ENCODE measurements at regions not wholly inside any gene's neighbourhood (a gene's known extent, or its start where the extent isn't known, plus 50 kb on each side); places are given as distances from the start of the nearest gene placed in this dataset.

- peaks cover 0 to 5% of the 10 kb centered on the region in 2 donors for H3K27me3 Mint-ChIP-seq
- ATAC-seq (replicated peaks in 1 of 4) (no peak), DNase-seq (no peak)
- no peaks in the 10 kb centered on the region for H3K9me3 ChIP-seq
- no peaks in the 10 kb centered on the region for H3K4me1 Mint-ChIP-seq
- WGBS (ENCODE audit: insufficient coverage) = 91% methylated on average over 3 of the region's 3 CpGs
- CTCF ChIA-PET = interaction anchor here in 1 of 2 donors (0.6 kb wide), 1 partner anchor 266 kb away, joined by 5 read pairs; no protein-coding TSS in a partner anchor
- no peak overlapping the region for H3K27ac ChIP-seq (ENCODE audit: low read length)
- H3K9me3 Mint-ChIP-seq = no peaks in the 10 kb centered on the region
- no peak overlapping the region for H3K4me3 Mint-ChIP-seq
- H3K4me3 ChIP-seq (ENCODE audit: control insufficient read depth in 1 of 2, extremely low read depth in 1 of 2, low read length in 1 of 2) = no peak overlapping the region
- H3K36me3 ChIP-seq (ENCODE audit: control insufficient read depth in 2 of 2, extremely low read depth in 1 of 2, insufficient read depth in 1 of 2, low read length in 1 of 2) = no peaks in the 10 kb centered on the region
- H3K36me3 Mint-ChIP-seq = no peaks in the 10 kb centered on the region
- no peak overlapping the region for H3K27ac Mint-ChIP-seq
- POLR2A ChIA-PET = no interaction called here
- H3K4me1 ChIP-seq (ENCODE audit: control insufficient read depth in 1 of 2, extremely low read depth in 1 of 2, insufficient read depth in 2 of 2, low read length in 2 of 2) = no peaks in the 10 kb centered on the region
- H3K27me3 ChIP-seq (replicated peaks in 1 of 2; ENCODE audit: control insufficient read depth in 2 of 2, extremely low read depth in 1 of 2, insufficient read depth in 2 of 2, low read length in 1 of 2) = peaks cover 0 to 3% of the 10 kb centered on the region in 2 experiments
Measured at GRCh38 chr10:78313636-78314035, 280.0 kb downstream of the RPS24 start.

DNA sequence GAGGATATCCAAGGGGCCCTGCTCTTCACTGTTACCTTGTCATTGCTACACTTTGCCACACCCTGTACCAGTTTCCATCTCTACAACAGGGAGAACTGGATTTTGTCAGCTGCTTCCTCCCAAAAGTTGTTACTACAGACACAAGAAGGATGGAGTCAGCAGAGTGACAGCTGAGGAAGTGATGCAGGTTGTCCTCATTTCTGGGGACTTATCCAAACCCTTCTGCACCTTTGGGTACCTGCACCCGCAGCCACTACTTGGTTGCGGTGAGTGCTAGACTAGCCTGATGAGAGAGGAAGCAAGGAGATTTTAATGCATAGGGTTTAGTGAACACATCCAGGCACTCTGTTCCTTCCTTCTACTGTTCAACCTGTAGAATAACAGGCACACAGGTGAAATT lies 281.0 kb downstream of the RPS24 start:
- ChIA-PET POLR2A (no interaction called here), CTCF (no interaction called here)
- H3K36me3 Mint-ChIP-seq = no peaks in the 10 kb centered on the region
- H3K4me1 Mint-ChIP-seq = no peaks in the 10 kb centered on the region
- DNase-seq (peak in 1 of 35 experiments; percentile 5), ATAC-seq (replicated peaks in 1 of 4) (no peak)
- no peak overlapping the region for H3K27ac ChIP-seq (ENCODE audit: low read length)
- H3K4me3 ChIP-seq (ENCODE audit: control insufficient read depth in 1 of 2, extremely low read depth in 1 of 2, low read length in 1 of 2) = no peak overlapping the region
- WGBS (ENCODE audit: insufficient coverage) = 86% methylated on average over 1 of the region's 2 CpGs
- H3K36me3 ChIP-seq (ENCODE audit: control insufficient read depth in 2 of 2, extremely low read depth in 1 of 2, insufficient read depth in 1 of 2, low read length in 1 of 2) = no peaks in the 10 kb centered on the region
- H3K9me3 ChIP-seq = no peaks in the 10 kb centered on the region
- H3K27ac Mint-ChIP-seq = no peak overlapping the region
- H3K27me3 Mint-ChIP-seq = peaks cover 0 to 5% of the 10 kb centered on the region in 2 donors
- no peak overlapping the region for H3K4me3 Mint-ChIP-seq
- H3K9me3 Mint-ChIP-seq = no peaks in the 10 kb centered on the region
- H3K27me3 ChIP-seq (replicated peaks in 1 of 2; ENCODE audit: control insufficient read depth in 2 of 2, extremely low read depth in 1 of 2, insufficient read depth in 2 of 2, low read length in 1 of 2) = peaks cover 0 to 3% of the 10 kb centered on the region in 2 experiments
- H3K4me1 ChIP-seq (ENCODE audit: control insufficient read depth in 1 of 2, extremely low read depth in 1 of 2, insufficient read depth in 2 of 2, low read length in 2 of 2) = peaks cover under 1 to 1% of the 10 kb centered on the region in 2 experiments

GRCh38 chr10:78316451-78316931 lies 282.8 kb downstream of the RPS24 start:
- Mint-ChIP-seq H3K4me1 (peaks cover 11 to 16% (median 11%) of the 10 kb centered on the region in 3 donors), H3K36me3 (no peaks in the 10 kb centered on the region), H3K9me3 (no peaks in the 10 kb centered on the region), H3K27ac (no peak overlapping the region), H3K27me3 (peaks cover 0 to 5% of the 10 kb centered on the region in 2 donors), H3K4me3 (no peak overlapping the region)
- ATAC-seq (replicated peaks in 1 of 4) (no peak), DNase-seq (no peak)
- Histone ChIP-seq H3K36me3 (ENCODE audit: control insufficient read depth in 2 of 2, extremely low read depth in 1 of 2, insufficient read depth in 1 of 2, low read length in 1 of 2) (no peaks in the 10 kb centered on the region), H3K4me3 (ENCODE audit: control insufficient read depth in 1 of 2, extremely low read depth in 1 of 2, low read length in 1 of 2) (no peak overlapping the region), H3K27me3 (replicated peaks in 1 of 2; ENCODE audit: control insufficient read depth in 2 of 2, extremely low read depth in 1 of 2, insufficient read depth in 2 of 2, low read length in 1 of 2) (peaks cover 0 to 3% of the 10 kb centered on the region in 2 experiments), H3K9me3 (no peaks in the 10 kb centered on the region), H3K4me1 (ENCODE audit: control insufficient read depth in 1 of 2, extremely low read depth in 1 of 2, insufficient read depth in 2 of 2, low read length in 2 of 2) (peaks cover 9 to 10% of the 10 kb centered on the region in 2 experiments), H3K27ac (ENCODE audit: low read length) (no peak overlapping the region)
- WGBS (ENCODE audit: insufficient coverage) = no CpG with 5 or more reads among the region's 1 CpG
- CTCF ChIA-PET = no interaction called here
- POLR2A ChIA-PET = no interaction called here

DNA sequence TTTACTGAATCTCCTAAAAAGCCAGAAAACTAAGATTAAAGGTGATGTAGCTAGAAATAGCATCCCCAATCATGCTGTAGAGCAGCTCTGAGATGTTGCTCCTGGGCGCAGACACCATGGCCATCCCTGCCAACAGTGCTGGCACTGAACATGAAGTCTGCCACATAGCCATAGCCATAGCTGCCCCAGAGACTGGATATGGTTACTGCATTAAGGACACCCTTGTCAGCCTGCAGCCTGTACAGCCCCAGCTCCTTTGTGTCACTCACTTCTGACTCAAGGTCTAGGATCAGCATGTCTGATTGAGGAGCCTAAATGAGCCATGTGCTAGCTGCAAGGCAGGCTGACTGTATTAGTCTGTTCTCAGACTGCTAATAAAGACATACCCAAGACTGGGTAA lies 284.6 kb downstream of the RPS24 start:
- peaks cover 9 to 10% of the 10 kb centered on the region in 2 experiments for H3K4me1 ChIP-seq (ENCODE audit: control insufficient read depth in 1 of 2, extremely low read depth in 1 of 2, insufficient read depth in 2 of 2, low read length in 2 of 2)
- H3K27ac ChIP-seq (ENCODE audit: low read length) = no peak overlapping the region
- H3K9me3 ChIP-seq = no peaks in the 10 kb centered on the region
- H3K36me3 ChIP-seq (ENCODE audit: control insufficient read depth in 2 of 2, extremely low read depth in 1 of 2, insufficient read depth in 1 of 2, low read length in 1 of 2) = no peaks in the 10 kb centered on the region
- Mint-ChIP-seq H3K4me1 (peaks cover 14 to 20% (median 16%) of the 10 kb centered on the region in 3 donors), H3K36me3 (no peaks in the 10 kb centered on the region), H3K27ac (no peak overlapping the region), H3K4me3 (no peak overlapping the region), H3K27me3 (peaks cover 0 to 5% of the 10 kb centered on the region in 2 donors), H3K9me3 (peaks cover 0 to 3% (median 3%) of the 10 kb centered on the region in 3 donors)
- ChIA-PET CTCF (interaction anchor here in 1 of 2 donors (1.1 kb wide), 1 partner anchor 13 kb away, joined by 3 read pairs; no protein-coding TSS in a partner anchor), POLR2A (no interaction called here)
- H3K4me3 ChIP-seq (ENCODE audit: control insufficient read depth in 1 of 2, extremely low read depth in 1 of 2, low read length in 1 of 2) = no peak overlapping the region
- peaks cover 0 to 3% of the 10 kb centered on the region in 2 experiments for H3K27me3 ChIP-seq (replicated peaks in 1 of 2; ENCODE audit: control insufficient read depth in 2 of 2, extremely low read depth in 1 of 2, insufficient read depth in 2 of 2, low read length in 1 of 2)
- WGBS (ENCODE audit: insufficient coverage) = 100% methylated on average over 1 of the region's 1 CpG
- ATAC-seq (replicated peaks in 1 of 4) (no peak), DNase-seq (peak in 1 of 35 experiments; percentile 19)

DNA sequence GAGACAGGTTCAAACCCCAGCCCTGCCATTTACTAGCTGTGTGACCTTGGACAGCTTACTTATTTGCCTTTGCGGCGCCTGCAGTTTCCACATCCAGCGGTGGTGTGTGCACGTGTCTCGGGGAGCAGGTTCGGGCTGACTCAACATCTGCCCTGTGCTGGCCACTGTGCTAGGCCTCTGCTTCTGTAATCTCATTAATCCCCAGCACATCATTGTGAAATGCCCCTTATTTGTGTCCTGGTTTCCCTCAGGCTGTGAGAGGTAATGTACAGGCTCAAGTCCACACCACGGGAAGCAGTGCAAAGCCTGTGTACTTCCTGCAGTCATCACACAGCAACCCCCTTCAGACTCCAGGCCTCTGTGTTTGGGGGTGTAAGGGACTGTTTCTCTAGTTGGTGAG lies 285.7 kb downstream of the RPS24 start:
- Histone ChIP-seq H3K27me3 (replicated peaks in 1 of 2; ENCODE audit: control insufficient read depth in 2 of 2, extremely low read depth in 1 of 2, insufficient read depth in 2 of 2, low read length in 1 of 2) (no peaks in the 10 kb centered on the region), H3K36me3 (ENCODE audit: control insufficient read depth in 2 of 2, extremely low read depth in 1 of 2, insufficient read depth in 1 of 2, low read length in 1 of 2) (no peaks in the 10 kb centered on the region), H3K27ac (ENCODE audit: low read length) (no peak overlapping the region), H3K4me3 (ENCODE audit: control insufficient read depth in 1 of 2, extremely low read depth in 1 of 2, low read length in 1 of 2) (no peak overlapping the region), H3K4me1 (ENCODE audit: control insufficient read depth in 1 of 2, extremely low read depth in 1 of 2, insufficient read depth in 2 of 2, low read length in 2 of 2) (peaks cover 9 to 10% of the 10 kb centered on the region in 2 experiments), H3K9me3 (no peaks in the 10 kb centered on the region)
- ATAC-seq (replicated peaks in 1 of 4) (no peak), DNase-seq (no peak)
- ChIA-PET POLR2A (no interaction called here), CTCF (interaction anchor here in 1 of 2 donors (1.1 kb wide), 1 partner anchor 14 kb away, joined by 3 read pairs; no protein-coding TSS in a partner anchor)
- Mint-ChIP-seq H3K27me3 (no peaks in the 10 kb centered on the region), H3K4me3 (no peak overlapping the region), H3K27ac (no peak overlapping the region), H3K4me1 (peaks cover 14 to 22% (median 20%) of the 10 kb centered on the region in 3 donors), H3K36me3 (no peaks in the 10 kb centered on the region), H3K9me3 (peaks cover 3 to 5% (median 3%) of the 10 kb centered on the region in 3 donors)
- 96% methylated on average over 6 of the region's 7 CpGs for WGBS (ENCODE audit: insufficient coverage)

GRCh38 chr10:78319841-78320240 lies 286.2 kb downstream of the RPS24 start:
- POLR2A ChIA-PET = no interaction called here
- H3K4me3 Mint-ChIP-seq = peak overlapping the region in 1 of 3 donors; percentile 44

More at GRCh38 chr10:78319841-78320240, 286.2 kb downstream of the RPS24 start:
- Histone ChIP-seq H3K9me3 (no peaks in the 10 kb centered on the region), H3K36me3 (ENCODE audit: control insufficient read depth in 2 of 2, extremely low read depth in 1 of 2, insufficient read depth in 1 of 2, low read length in 1 of 2) (no peaks in the 10 kb centered on the region), H3K27me3 (replicated peaks in 1 of 2; ENCODE audit: control insufficient read depth in 2 of 2, extremely low read depth in 1 of 2, insufficient read depth in 2 of 2, low read length in 1 of 2) (no peaks in the 10 kb centered on the region), H3K4me1 (ENCODE audit: control insufficient read depth in 1 of 2, extremely low read depth in 1 of 2, insufficient read depth in 2 of 2, low read length in 2 of 2) (peaks cover 9 to 10% of the 10 kb centered on the region in 2 experiments), H3K27ac (ENCODE audit: low read length) (peak overlapping the region; percentile 51), H3K4me3 (ENCODE audit: control insufficient read depth in 1 of 2, extremely low read depth in 1 of 2, low read length in 1 of 2) (no peak overlapping the region)
- Mint-ChIP-seq H3K27me3 (no peaks in the 10 kb centered on the region), H3K36me3 (no peaks in the 10 kb centered on the region), H3K4me1 (peaks cover 14 to 22% (median 20%) of the 10 kb centered on the region in 3 donors), H3K9me3 (peaks cover 3 to 7% (median 5%) of the 10 kb centered on the region in 3 donors), H3K27ac (peak overlapping the region; percentile 24 to 90)
- 71% methylated on average over 1 of the region's 2 CpGs for WGBS (ENCODE audit: insufficient coverage)
- DNase-seq = no peak
- ATAC-seq (replicated peaks in 1 of 4) = no peak
- CTCF ChIA-PET = no interaction called here

Measured in T-cell (primary cell).